ENCODE measurements at regions not wholly inside any gene's neighbourhood (a gene's known extent, or its start where the extent isn't known, plus 50 kb on each side); places are given as distances from the start of the nearest gene placed in this dataset.

DNA sequence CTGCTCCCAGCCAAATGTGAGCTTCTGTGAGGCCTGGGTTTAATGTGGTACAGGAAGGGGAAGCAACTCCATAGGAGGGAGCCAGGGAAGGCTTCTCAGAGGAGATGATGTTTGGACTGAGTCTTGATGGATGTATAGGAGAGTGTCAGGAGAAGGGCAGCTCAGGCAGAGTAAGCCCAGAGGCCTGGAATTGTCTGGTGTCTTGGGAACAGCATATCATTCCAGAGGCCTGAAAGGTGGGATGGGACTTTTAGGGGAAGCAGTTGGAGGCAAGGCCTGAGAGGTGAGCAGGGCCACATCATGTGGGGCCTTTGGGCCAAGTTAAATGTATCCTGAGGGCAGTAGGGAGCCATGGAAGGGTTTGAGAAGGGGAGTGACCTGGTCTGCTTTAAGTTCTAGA is 148.6 kb upstream of the WNT4 start:
- Histone ChIP-seq H3K36me3 (ENCODE audit: insufficient read depth) (no peaks in the 10 kb centered on the region), H3K4me3 (IDR thresholded peaks at IDR 0.05; ENCODE audit: insufficient read depth, low read depth, low read length) (no peak overlapping the region), H3K4me1 (ENCODE audit: low read depth, poor library complexity, severe bottlenecking) (no peaks in the 10 kb centered on the region), H4K20me1 (ENCODE audit: insufficient read depth) (no peaks in the 10 kb centered on the region), H3K27me3 (ENCODE audit: insufficient read depth, low read depth) (peaks cover 67% of the 10 kb centered on the region), H3K27ac (no peak overlapping the region), H2AFZ (ENCODE audit: low read depth) (no peak overlapping the region), H3K9ac (no peak overlapping the region), H3K4me2 (no peak overlapping the region), H3K79me2 (ENCODE audit: insufficient read depth, low read depth) (no peaks in the 10 kb centered on the region)
- TF ChIP-seq, protein P1, sequence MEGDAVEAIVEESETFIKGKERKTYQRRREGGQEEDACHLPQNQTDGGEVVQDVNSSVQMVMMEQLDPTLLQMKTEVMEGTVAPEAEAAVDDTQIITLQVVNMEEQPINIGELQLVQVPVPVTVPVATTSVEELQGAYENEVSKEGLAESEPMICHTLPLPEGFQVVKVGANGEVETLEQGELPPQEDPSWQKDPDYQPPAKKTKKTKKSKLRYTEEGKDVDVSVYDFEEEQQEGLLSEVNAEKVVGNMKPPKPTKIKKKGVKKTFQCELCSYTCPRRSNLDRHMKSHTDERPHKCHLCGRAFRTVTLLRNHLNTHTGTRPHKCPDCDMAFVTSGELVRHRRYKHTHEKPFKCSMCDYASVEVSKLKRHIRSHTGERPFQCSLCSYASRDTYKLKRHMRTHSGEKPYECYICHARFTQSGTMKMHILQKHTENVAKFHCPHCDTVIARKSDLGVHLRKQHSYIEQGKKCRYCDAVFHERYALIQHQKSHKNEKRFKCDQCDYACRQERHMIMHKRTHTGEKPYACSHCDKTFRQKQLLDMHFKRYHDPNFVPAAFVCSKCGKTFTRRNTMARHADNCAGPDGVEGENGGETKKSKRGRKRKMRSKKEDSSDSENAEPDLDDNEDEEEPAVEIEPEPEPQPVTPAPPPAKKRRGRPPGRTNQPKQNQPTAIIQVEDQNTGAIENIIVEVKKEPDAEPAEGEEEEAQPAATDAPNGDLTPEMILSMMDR (conservative IDR thresholded peaks at IDR 0.05; ENCODE audit: low read depth, low read length) = no peak

DNA sequence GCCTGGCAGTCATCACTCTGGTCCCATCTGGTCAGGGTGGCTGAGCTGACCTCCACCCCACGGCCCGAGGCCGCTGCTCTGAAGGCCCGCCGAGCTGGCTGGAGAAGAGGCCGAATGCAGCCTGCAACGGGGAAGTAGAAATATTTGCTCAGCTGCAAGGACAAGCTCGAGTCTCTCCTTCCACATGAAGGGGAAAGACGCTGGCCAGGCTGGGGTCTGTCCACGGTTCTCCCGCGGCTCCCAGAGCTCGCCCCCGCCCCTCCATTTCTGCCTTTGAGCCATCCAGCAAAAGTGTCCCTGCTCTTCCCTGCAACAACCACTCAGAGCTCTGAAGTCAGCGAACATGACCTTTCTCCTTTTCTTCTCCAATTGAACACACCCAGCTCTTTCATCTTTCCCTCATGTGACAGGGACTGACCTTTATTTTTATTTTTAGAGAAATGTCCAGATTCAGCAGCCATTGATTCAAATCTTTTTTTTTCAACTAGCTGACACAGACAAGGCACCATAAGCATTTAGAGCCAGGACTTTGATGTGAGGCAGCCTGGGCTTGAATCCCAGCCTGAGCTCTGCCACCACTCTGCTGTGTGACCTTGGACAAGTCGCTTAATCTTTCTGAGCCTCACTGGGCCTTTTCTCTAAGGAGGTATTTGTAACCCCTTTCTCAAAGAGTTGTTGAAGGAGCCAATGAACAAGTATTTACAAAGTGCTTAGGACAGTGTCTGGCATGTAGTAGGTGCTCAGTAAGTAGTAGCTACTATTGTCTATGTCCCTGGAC is 149.3 kb upstream of the WNT4 start:
- Histone ChIP-seq H4K20me1 (ENCODE audit: insufficient read depth) (no peaks in the 10 kb centered on the region), H3K4me2 (no peak overlapping the region), H3K4me3 (IDR thresholded peaks at IDR 0.05; ENCODE audit: insufficient read depth, low read depth, low read length) (no peak overlapping the region), H2AFZ (ENCODE audit: low read depth) (no peak overlapping the region), H3K79me2 (ENCODE audit: insufficient read depth, low read depth) (no peaks in the 10 kb centered on the region), H3K27me3 (ENCODE audit: insufficient read depth, low read depth) (peaks cover 65% of the 10 kb centered on the region), H3K36me3 (ENCODE audit: insufficient read depth) (no peaks in the 10 kb centered on the region), H3K4me1 (ENCODE audit: low read depth, poor library complexity, severe bottlenecking) (no peaks in the 10 kb centered on the region), H3K27ac (no peak overlapping the region), H3K9ac (no peak overlapping the region)
- TF ChIP-seq, protein P1 (conservative IDR thresholded peaks at IDR 0.05; ENCODE audit: low read depth, low read length) = no peak

DNA sequence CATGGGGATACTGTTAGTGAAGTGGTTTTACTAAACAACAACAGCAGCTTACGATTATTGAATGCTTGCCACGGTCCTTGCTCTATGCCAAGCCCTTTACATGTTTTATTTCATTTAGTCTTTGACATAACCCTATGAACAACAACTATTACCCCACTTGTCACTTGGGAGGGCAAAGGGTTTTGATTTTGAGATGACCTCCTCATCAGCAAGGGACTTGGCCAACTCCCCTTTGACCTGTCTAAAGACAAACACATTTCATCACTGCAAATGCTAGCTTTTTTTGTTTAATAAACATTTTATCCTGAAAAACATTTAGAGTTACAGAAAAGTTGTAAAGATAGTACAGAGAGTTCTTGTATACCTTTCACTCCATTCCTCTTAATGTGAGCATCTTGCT is 152.5 kb upstream of the WNT4 start:
- H3K4me3 ChIP-seq (IDR thresholded peaks at IDR 0.05; ENCODE audit: insufficient read depth, low read depth, low read length) = no peak overlapping the region
- TF ChIP-seq, protein P1 (conservative IDR thresholded peaks at IDR 0.05; ENCODE audit: low read depth, low read length) = no peak
- no peaks in the 10 kb centered on the region for H3K79me2 ChIP-seq (ENCODE audit: insufficient read depth, low read depth)
- H3K9ac ChIP-seq = no peak overlapping the region
- H3K27me3 ChIP-seq (ENCODE audit: insufficient read depth, low read depth) = peaks cover 55% of the 10 kb centered on the region
- no peaks in the 10 kb centered on the region for H4K20me1 ChIP-seq (ENCODE audit: insufficient read depth)
- no peak overlapping the region for H2AFZ ChIP-seq (ENCODE audit: low read depth)
- no peak overlapping the region for H3K27ac ChIP-seq
- no peak overlapping the region for H3K4me2 ChIP-seq
- no peaks in the 10 kb centered on the region for H3K36me3 ChIP-seq (ENCODE audit: insufficient read depth)
- H3K4me1 ChIP-seq (ENCODE audit: low read depth, poor library complexity, severe bottlenecking) = no peaks in the 10 kb centered on the region

DNA sequence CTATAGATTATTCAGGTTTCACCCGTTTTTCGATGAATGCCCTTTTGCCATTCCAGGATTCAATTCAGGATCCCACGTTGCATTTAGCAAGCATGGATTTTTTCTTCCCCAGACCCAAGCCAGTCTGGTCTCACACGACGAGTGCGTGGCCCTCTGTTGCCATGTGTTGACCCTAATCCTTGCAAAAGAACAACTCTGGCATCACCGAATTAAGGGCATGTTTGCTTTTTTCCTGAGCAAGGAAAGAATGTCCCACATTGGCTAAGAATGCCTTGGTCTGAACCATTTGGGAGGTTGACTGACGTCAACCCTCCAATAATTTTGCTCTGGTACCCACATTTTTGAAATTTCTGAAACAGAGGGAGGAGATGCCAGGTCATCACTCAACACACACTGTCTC is 153.0 kb upstream of the WNT4 start:
- no peak overlapping the region for H3K27ac ChIP-seq
- H3K4me3 ChIP-seq (IDR thresholded peaks at IDR 0.05; ENCODE audit: insufficient read depth, low read depth, low read length) = no peak overlapping the region
- H3K27me3 ChIP-seq (ENCODE audit: insufficient read depth, low read depth) = peaks cover 52% of the 10 kb centered on the region
- no peaks in the 10 kb centered on the region for H3K36me3 ChIP-seq (ENCODE audit: insufficient read depth)
- no peaks in the 10 kb centered on the region for H3K79me2 ChIP-seq (ENCODE audit: insufficient read depth, low read depth)
- H3K4me2 ChIP-seq = no peak overlapping the region
- no peaks in the 10 kb centered on the region for H4K20me1 ChIP-seq (ENCODE audit: insufficient read depth)
- no peaks in the 10 kb centered on the region for H3K4me1 ChIP-seq (ENCODE audit: low read depth, poor library complexity, severe bottlenecking)
- TF ChIP-seq, protein P1 (conservative IDR thresholded peaks at IDR 0.05; ENCODE audit: low read depth, low read length) = no peak
- H2AFZ ChIP-seq (ENCODE audit: low read depth) = no peak overlapping the region
- H3K9ac ChIP-seq = no peak overlapping the region

All from KMS-11 (cell line).